CD4-positive, alpha-beta T cell treated with Interleukin-1 beta for 1 hour (primary cell): ENCODE measurements at regions not wholly inside any gene's neighbourhood (a gene's known extent, or its start where the extent isn't known, plus 50 kb on each side); places are given as distances from the start of the nearest gene placed in this dataset.

Experiments used
- DNase-seq, 2 donors: peaks; one replicate each; pipeline ENCODE4 v3.0.0-alpha.2; 2020 to 2022

DNA sequence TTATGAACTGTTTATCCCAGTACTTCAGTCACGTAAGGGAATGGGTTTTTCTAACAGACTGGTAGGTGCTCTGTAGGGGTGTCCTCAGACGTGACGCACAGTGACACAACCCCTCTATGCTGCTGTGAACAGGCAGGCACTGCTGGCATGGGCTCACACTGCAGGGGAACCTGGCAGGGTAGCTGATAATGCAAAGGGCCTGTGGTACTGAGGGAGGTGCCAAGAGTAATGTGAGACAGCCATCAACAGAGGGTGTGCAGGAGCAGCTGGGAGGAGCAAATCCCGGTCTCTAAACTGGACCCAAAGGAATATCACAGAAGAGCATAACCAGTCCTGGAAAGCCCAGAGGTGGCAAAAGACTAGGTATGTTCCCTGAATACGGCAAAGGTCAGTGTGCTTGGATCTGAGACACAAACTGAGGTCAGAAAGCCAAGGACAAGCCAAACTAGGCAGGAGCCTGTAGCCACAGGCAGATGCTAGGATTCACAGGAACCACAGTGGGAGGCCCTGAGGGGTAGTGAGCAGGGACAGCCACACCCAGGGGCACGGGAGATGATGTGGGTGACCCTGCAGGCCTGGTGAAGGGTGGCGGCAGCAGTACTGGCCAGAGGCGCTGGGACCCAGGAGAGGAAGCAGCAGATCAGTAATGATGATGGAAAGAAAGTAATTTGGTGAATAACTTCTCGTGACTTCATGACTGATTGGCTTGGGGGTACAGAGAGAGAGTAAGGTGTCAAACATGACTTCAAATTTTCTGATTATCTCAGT, 248.1 kb upstream of the CHRNA7 start:
- no peak for DNase-seq

DNA sequence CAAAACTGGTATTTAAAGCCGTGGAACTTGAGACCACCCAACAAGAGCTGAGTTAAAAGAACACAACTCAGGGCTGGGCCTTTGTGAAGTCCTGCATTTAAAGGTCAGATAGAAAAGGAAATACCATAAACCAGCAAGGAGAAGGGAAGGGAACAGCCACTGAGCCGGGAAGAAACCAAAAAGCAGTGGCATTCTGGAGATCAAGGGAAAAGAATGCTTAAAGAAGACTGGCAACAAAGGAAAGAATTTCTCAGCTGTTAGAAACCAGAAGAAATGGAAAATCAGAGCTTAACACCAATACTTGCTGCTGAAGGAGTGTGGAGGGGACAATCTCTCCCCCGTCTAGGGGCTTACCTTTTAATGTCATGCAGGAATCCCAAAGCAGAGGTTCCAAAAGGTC, 247.4 kb upstream of the CHRNA7 start:
- DNase-seq, result no peak

DNA sequence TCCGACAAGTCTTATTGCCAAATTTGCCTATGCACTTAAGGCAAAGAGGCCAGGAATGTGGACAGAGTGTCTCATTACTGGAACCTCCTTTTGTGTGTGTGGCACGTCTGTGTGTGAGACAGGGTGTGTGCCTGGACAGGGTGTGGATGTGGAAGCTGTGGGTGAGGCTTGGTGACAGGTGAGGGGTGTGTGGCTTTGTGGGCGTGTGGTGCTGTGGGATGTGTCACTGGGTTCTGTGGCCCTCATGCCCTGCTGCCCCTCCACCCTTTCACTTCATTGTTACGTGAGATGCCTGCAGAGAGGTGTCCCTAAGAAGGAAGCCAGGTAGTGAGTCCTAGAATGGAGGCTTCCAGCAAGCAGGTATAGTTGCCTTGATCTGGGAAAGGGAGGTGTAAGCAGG, 244.0 kb upstream of the CHRNA7 start:
- no peak for DNase-seq

GRCh38 chr15:31788104-31788503, 242.2 kb upstream of the CHRNA7 start:
- no peak for DNase-seq

DNA sequence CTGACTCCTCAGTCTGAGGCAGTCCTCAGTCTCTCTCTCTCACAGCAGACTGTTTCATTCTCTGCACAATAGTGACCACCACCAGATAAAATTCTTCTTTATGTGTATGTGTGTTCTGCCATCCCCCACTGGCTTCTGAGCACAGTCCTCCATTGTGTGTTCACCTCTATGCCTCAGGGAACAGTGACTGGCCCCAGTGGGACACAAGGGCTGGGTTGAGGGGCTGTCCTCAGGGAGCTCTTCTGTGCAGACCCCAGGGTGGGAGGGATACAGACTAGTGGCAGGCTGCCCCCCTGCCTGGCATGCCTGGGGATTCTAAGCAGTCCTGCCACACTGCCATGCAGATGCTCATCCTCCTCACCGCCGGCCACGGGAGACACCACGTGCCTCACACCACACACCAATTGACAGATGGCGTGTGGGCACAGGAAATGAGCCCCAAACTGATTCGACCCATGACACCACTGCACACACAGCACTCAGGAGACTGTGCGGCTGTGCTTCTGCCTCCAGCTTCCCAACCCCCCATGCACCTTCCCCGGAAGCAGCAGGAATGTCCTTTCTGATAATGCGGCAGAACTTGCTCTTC, 237.6 kb upstream of the CHRNA7 start:
- no peak for DNase-seq

- no peak for DNase-seq
Observed at GRCh38 chr15:31799319-31799714, 231.0 kb upstream of the CHRNA7 start.

GRCh38 chr15:31799715-31800321, 230.5 kb upstream of the CHRNA7 start:
- DNase-seq, result no peak

DNA sequence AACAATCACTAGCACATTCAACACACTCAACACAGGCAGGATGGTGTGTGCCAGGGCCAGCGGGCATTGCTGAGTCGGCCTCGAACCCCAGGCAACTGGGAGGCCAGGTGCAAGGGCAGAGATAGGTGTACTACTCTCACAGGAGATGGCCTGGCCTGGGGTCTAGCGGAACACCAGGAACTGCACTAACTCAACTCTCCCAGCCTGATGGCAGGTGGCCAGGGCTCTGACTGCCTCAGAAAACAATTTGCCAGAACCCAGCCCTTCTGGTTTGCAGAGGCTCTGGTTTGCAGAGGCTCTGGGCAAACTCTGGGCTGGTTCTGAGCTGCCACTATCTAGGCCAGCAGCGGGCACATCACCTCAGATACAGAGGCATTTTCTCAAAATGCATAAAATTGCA, 229.2 kb upstream of the CHRNA7 start:
- DNase-seq, result no peak

GRCh38 chr15:31802761-31803160, 227.6 kb upstream of the CHRNA7 start:
- DNase-seq, result no peak

- no peak for DNase-seq
Observed at GRCh38 chr15:31803388-31803884, 226.9 kb upstream of the CHRNA7 start.

- DNase-seq, result no peak
Observed at GRCh38 chr15:31805090-31805662, 225.1 kb upstream of the CHRNA7 start.

GRCh38 chr15:31806106-31806505, 224.2 kb upstream of the CHRNA7 start:
- no peak for DNase-seq

DNA sequence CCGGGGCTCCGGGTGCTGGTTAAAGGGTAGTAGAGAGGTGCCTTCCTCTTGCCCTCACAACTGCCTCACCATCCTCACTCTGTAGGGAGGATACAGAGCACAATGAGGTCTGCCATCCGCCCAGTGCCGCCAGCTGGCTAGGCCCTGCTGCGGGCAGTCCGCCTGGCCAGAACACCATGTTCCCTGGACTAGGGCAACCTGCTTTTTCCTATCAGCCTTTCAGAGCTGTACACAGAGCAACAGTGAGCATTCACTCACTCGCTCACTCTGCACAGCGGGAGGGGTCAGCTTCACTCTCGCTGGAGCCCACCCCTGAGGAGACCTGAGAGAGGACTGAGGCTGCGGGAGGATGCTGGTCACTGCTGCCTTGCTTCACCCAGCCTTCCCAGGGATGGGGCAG, 218.7 kb upstream of the CHRNA7 start:
- DNase-seq, result no peak

DNA sequence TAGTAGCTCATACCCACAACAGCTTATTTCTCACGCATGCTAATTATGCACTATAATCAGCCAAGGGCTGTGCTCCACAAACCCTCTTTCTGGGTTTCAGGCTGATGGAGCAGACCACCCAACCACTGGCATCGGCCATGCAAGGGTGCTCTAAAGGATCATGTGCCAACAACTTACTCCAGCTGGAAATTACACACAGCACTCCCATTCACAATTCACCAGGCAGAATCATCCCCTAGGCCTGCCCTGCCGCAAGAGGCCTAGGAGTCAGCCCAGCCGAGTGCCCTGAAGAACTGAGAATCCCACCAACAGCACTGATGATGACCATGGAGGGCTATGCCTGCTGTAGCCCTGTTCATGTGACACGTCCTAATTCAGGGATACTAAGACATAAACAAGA, 216.2 kb upstream of the CHRNA7 start:
- no peak for DNase-seq

- no peak for DNase-seq
Observed at GRCh38 chr15:31815411-31816155, 214.7 kb upstream of the CHRNA7 start.

- no peak for DNase-seq
Observed at GRCh38 chr15:31822463-31822862, 207.9 kb upstream of the CHRNA7 start.

DNA sequence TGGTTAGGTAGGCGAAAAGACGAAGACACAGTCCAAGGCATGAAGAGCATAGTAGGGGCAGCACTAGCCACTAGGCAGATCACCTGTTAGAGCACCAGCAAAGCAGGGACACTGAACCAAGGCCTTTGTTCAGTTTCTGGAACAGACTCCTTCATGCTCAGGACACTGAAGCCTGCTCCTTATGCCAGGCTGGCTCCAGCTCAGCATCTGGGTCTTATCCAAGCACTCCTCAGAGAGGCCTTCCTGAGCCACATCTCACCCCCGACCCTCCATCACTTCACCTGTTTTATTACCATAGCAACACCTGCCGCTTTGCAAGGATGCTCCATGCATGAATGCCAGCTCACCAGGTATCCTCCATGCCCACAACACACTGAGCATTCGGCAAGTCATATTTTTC, 206.3 kb upstream of the CHRNA7 start:
- no peak for DNase-seq

DNA sequence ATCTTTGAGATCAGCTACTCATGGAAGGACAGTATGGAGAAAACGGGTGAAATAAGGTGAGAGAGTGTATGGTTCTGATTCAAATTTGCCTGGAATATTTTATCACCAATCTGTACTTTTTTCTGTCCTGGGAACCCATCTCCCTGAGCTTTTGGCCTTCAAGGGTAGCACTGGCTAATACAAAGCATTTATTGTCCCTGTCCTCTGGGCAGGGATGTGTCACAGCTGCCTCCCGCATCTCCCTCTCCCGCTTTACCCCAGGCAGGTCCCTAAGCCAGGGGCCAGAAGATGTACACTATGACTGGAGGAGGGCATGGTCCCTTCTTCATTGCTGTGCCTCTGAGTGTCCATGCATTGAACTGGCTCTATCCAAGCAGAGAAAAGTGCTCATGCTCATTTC, 201.7 kb upstream of the CHRNA7 start:
- no peak for DNase-seq

DNA sequence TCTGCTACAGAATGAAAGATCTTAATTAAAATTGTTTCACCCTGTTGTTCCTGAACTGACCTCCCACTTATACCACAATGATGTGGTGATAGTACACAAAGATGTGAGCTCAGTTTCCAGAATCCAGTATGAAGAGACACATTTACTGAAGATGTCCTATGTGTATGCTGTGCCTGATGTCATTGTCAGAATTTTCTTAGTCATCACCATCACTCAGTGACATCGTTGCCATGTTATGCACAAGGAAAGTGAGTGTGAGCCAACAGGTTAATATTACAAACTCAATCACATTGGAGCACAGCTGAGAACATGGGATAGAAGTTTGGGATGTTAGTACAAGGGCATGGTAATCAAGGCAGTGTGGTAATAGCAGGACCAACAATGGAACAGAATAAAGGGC, 199.7 kb upstream of the CHRNA7 start:
- DNase-seq, result no peak

- no peak for DNase-seq
Observed at GRCh38 chr15:31831596-31831995, 198.7 kb upstream of the CHRNA7 start.

DNA sequence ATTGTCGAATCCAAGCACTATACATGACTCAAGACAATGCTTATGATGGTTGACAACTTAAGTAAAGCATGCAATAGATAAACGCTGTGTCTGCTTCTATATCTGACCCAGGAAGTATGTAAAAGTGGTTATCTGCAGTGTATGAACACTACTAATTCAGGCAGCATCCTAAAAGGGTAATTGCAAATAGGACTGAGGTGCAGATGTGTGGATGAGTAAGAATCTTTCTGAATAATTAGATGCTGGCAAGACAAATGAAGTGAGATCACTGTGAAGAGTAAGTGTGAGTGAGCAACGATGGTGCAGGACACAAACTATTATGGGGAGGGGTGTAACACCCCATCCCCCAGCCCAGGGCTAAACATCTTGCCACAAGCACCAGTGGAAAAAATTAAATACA, 195.7 kb upstream of the CHRNA7 start:
- no peak for DNase-seq

DNA sequence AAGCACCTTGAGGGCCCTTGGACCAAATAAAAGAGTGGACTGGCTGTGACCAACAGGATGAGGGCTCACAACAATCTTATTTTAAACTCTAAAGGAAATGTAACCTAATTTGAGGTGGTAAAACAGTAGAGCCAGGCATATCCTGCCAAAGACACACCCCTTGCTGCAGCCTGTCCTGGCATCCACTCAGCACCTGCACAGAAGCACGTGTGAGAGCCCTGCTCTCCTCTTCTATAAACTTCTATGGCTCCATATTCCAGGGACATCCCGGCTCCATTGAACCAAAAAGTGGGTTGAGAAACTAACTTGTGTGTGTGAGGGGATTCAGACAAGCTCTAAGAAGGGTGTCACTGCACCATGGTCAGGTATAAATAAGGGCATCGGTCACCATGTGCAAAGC, 190.9 kb upstream of the CHRNA7 start:
- no peak for DNase-seq

DNA sequence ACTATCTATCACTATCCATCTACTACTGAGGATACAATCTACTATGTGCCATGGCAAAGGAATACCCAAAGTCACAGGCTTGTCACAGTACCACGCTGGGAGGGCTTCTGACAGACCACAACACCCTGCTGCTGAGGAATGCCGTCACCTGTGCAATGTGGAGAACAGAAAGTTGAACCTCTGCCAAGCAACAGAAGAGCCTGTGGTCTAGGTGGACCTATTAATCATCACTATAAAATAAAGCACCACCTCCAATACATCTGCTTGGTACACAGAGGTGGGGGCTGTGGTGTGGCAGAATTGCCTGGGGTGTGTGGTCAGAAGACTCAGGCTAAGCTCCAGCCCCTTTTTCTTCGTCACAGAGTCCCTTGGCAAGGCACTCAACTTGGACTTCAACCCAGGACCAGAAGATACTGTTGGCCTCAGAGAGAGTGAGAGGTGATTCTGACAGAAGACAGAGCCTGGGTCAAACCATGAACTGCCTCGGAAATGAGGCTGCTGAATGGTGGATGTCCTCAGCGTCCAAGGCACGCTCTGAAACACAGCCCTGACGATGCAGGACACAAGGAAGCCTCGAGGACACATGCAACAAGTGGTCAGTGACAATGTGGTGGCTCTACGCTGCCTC, 189.4 kb upstream of the CHRNA7 start:
- DNase-seq, result no peak
